ENCODE measurements at regions not wholly inside any gene's neighbourhood (a gene's known extent, or its start where the extent isn't known, plus 50 kb on each side); places are given as distances from the start of the nearest gene placed in this dataset.

DNA sequence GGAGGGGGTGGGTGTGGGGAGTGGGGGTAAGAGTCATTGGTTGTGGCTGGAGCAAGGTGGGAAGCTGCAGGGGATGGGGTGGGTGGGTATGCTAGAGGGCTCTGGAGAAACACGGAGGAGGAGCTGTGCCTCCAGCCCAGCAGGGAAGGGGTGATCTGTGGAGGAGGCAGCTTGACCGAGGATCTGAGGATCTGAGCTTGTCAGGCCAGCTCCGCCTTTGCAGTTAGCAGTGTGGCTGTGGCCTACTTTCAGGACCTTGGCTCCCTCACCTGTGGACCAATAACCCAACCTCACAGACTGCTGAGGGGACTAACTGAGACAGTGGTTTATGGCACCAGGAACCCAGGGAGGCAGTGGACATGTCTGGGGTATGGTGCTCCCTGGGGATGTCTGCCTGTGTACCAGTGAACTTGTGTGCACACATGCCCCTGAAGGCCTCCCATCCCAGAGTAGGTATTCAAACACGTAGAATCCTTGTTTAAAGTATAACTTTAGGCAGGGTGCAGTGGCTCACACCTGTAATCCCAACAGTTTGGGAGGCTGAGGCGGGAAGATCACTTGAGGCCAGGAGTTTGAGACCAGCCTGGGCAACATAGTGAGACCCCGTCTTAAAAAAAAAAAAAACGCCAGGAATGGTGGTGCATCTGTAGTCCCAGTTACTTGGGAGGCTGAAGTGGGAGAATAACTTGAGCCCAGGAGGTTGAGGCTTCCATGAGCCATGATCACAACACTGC, 52.5 kb upstream of the LINGO1 start:
- no peaks in the 10 kb centered on the region for H3K36me3 ChIP-seq
- no peak overlapping the region for H3K4me3 ChIP-seq
- DNase-seq: no peak
- H3K4me1 ChIP-seq: no peaks in the 10 kb centered on the region
- peaks cover 0 to 59% (median 0%) of the 10 kb centered on the region in 4 donors for H3K27me3 ChIP-seq
- no peaks in the 10 kb centered on the region for H3K9me3 ChIP-seq
- no peak for TF ChIP-seq POLR2A (IDR thresholded peaks at IDR 0.05)
- TF ChIP-seq, protein P1, sequence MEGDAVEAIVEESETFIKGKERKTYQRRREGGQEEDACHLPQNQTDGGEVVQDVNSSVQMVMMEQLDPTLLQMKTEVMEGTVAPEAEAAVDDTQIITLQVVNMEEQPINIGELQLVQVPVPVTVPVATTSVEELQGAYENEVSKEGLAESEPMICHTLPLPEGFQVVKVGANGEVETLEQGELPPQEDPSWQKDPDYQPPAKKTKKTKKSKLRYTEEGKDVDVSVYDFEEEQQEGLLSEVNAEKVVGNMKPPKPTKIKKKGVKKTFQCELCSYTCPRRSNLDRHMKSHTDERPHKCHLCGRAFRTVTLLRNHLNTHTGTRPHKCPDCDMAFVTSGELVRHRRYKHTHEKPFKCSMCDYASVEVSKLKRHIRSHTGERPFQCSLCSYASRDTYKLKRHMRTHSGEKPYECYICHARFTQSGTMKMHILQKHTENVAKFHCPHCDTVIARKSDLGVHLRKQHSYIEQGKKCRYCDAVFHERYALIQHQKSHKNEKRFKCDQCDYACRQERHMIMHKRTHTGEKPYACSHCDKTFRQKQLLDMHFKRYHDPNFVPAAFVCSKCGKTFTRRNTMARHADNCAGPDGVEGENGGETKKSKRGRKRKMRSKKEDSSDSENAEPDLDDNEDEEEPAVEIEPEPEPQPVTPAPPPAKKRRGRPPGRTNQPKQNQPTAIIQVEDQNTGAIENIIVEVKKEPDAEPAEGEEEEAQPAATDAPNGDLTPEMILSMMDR (IDR thresholded peaks at IDR 0.05): no peak
- intact Hi-C loops (cut with DNase I): no loop called here
- H3K27ac ChIP-seq: no peak overlapping the region
- WGBS, 2 donors: 62 to 84% methylated on average over 6 of the region's 7 CpGs

DNA sequence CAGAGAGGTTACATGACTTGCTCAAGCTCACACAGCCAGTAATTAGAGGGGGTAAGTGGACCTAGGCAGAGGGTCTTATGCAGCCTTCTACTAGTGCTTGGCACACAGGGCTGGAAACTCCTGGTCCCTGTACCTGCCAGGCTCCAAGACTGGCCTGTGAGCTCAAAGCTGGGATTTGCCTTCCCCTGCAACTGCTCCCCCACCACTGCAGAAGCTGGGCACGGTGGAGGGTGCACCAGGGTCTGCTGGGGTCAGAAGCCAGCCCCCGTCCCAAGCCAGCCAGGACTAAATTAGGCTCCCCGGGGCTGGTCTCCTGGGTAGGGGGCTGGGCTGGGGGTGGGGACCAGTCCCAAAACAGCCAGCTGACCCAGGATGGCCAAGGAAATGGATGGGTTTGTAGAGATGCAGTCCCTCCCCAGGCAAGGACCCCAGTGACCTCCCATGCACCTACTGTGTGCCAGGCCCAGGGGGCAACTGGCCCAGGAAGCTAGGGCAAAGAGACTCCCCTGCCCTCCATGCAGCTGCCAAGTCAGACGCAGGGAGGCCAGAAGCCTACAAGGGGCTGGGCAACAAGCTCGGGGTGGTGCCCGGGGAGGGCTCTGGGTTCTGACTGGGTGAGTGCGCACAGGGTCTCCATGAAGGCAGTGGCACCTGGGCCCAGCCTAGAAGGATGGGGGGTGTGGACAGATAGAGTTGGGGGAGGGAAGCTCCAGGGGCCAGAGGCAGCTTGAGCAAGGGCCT, 51.8 kb upstream of the LINGO1 start:
- no peaks in the 10 kb centered on the region for H3K9me3 ChIP-seq
- H3K4me3 ChIP-seq: no peak overlapping the region
- intact Hi-C loops (cut with DNase I): no loop called here
- no peaks in the 10 kb centered on the region for H3K4me1 ChIP-seq
- no peak overlapping the region for H3K27ac ChIP-seq
- no peaks in the 10 kb centered on the region for H3K36me3 ChIP-seq
- TF ChIP-seq, protein P1 (IDR thresholded peaks at IDR 0.05): no peak
- no peak for TF ChIP-seq POLR2A (IDR thresholded peaks at IDR 0.05)
- no peak for DNase-seq
- peaks cover 0 to 54% (median 0%) of the 10 kb centered on the region in 4 donors for H3K27me3 ChIP-seq
- 33% methylated on average over 3 of the region's 7 CpGs; no CpG with 5 or more reads in 1 of the 2 donors for WGBS, 2 donors

DNA sequence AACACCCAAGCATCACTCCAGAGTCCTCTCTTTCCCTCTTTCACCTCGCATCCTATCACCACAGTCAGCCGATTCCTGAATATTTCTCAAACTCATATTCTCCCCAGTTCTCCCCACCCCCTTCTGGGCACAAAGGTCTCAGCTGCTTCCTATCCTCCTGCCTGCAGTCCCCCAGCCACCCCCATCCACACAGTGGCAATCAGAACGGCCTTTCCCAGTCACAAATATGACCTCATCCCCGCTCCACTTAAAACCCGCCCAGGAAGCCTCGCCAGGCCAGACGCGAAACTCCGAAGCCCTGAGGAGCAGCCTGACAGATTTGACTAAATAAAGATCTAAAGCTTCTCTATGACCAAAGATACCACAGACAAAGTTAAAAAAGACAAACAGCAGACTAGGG, 49.9 kb upstream of the LINGO1 start:
- Histone ChIP-seq H3K4me1 (no peaks in the 10 kb centered on the region), H3K27ac (no peak overlapping the region), H3K36me3 (no peaks in the 10 kb centered on the region), H3K27me3 (peaks cover 0 to 47% (median 0%) of the 10 kb centered on the region in 4 donors), H3K9me3 (no peaks in the 10 kb centered on the region), H3K4me3 (no peak overlapping the region)
- WGBS, 2 donors: 58 to 68% methylated on average over 3 to 9 of the region's 9 CpGs
- no peak for DNase-seq
- intact Hi-C loops (cut with DNase I): no loop called here
- no peak for TF ChIP-seq POLR2A (IDR thresholded peaks at IDR 0.05)
- TF ChIP-seq, protein P1 (IDR thresholded peaks at IDR 0.05): no peak

Small RNA genes in the stretch of these regions (small RNA-seq; reads per million reads assigned to genes)
- gene RN7SL214P: 0 reads per million in 4 donors

Data from esophagus squamous epithelium (tissue), 5 donors.